ENCODE measurements at regions not wholly inside any gene's neighbourhood (a gene's known extent, or its start where the extent isn't known, plus 50 kb on each side); places are given as distances from the start of the nearest gene placed in this dataset.
A peak's percentile ranks its signal among the peaks of the same experiment; 100 is the strongest.

DNA sequence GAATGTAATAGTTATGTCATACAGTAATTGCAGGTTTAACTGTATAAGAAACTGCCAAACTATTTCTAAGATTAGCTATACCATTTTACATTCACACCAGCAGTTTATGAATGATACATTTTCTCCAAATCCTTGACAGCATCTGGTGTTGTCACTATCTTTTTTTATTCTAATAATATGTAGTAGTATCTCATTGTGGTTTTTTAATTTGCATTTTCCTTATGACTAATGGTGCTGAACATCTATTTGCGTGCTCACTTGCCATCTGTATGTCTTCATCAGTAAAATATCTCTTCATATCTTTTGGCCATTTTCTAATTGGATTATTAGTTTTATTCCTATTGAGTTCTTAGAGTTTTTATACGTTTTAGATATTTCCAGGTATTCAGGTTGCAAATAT lies 994.0 kb upstream of the SEMA6D start:
- Histone ChIP-seq H3K79me2 (ENCODE audit: low read length) (no peaks in the 10 kb centered on the region), H3K9ac (ENCODE audit: low read length) (no peak overlapping the region), H4K20me1 (ENCODE audit: insufficient read depth, low read length) (no peaks in the 10 kb centered on the region), H3K9me2 (replicated peaks; ENCODE audit: insufficient read depth, low read length) (no peaks in the 10 kb centered on the region), H3K27ac (ENCODE audit: low read length) (no peak overlapping the region), H3K4me3 (ENCODE audit: low read length) (no peak overlapping the region), H2AFZ (ENCODE audit: low read length) (no peak overlapping the region), H3F3A (ENCODE audit: insufficient read depth, low read length) (no peaks in the 10 kb centered on the region), H3K27me3 (replicated peaks; ENCODE audit: insufficient read depth, low read length) (no peaks in the 10 kb centered on the region), H3K4me1 (ENCODE audit: low read length) (peaks cover 14% of the 10 kb centered on the region), H3K9me3 (replicated peaks; ENCODE audit: insufficient read depth, low read length) (0 out of 2 replicates have a peak, but pooled peaks cover 2% of the 10 kb centered on the region), H3K4me2 (ENCODE audit: low read depth, low read length) (no peak overlapping the region), H3K36me3 (replicated peaks; ENCODE audit: insufficient read depth, low read length) (no peaks in the 10 kb centered on the region)
- TF ChIP-seq, protein P1, sequence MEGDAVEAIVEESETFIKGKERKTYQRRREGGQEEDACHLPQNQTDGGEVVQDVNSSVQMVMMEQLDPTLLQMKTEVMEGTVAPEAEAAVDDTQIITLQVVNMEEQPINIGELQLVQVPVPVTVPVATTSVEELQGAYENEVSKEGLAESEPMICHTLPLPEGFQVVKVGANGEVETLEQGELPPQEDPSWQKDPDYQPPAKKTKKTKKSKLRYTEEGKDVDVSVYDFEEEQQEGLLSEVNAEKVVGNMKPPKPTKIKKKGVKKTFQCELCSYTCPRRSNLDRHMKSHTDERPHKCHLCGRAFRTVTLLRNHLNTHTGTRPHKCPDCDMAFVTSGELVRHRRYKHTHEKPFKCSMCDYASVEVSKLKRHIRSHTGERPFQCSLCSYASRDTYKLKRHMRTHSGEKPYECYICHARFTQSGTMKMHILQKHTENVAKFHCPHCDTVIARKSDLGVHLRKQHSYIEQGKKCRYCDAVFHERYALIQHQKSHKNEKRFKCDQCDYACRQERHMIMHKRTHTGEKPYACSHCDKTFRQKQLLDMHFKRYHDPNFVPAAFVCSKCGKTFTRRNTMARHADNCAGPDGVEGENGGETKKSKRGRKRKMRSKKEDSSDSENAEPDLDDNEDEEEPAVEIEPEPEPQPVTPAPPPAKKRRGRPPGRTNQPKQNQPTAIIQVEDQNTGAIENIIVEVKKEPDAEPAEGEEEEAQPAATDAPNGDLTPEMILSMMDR (IDR thresholded peaks at IDR 0.05; ENCODE audit: low read length) = no peak
- no peak for DNase-seq

DNA sequence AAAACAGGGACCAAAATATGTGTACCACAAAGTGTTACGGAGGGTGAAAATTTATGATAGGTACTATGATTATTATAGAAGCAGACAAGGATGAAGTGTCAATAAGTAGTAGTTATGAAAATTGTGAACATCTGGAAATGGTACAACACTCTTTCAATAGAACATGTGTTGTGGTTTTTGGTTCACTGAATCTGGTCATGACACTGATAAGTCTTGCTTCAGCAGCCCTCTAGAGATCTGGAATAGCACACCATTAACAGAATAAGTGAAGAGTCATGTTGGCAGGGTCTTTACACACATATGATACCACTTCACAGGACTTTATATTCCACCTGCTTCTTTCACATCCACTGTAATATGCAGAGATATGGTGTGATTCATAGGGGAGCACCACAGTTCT lies 985.2 kb upstream of the SEMA6D start:
- H2AFZ ChIP-seq (ENCODE audit: low read length) = no peak overlapping the region
- TF ChIP-seq EZH2 (optimal IDR thresholded peaks at IDR 0.05; ENCODE audit: low read depth, low read length) (no peak), EZH2phosphoT487 (IDR thresholded peaks at IDR 0.05; ENCODE audit: low read length) (no peak)
- TF ChIP-seq, protein P1 (IDR thresholded peaks at IDR 0.05; ENCODE audit: low read length) = no peak

DNA sequence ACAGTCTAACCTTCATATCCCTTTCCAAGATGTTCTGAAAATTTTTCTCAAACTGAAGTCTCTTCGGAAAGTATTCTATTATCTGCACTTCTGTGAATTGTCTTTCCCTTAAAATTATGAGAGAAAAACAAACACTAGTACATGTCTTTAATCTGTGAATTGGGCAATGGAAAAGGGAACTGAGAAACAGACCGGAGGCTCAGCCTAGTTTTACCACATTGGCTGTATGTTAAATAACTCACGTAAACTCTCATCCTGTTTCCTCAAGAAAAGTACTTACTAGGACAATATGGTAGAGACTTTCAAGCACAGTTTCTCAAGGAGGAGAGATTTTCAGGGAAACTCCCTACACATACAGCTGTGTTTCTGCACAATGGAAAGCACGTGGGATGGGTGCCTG lies 982.2 kb upstream of the SEMA6D start:
- H3K9ac ChIP-seq (ENCODE audit: low read length) = peak overlapping the region; percentile 26; the same call in 1 of the 2 replicates
- no peak for TF ChIP-seq EZH2 (optimal IDR thresholded peaks at IDR 0.05; ENCODE audit: low read depth, low read length)
- TF ChIP-seq, protein P1 (IDR thresholded peaks at IDR 0.05; ENCODE audit: low read length) = no peak
- no peak for TF ChIP-seq EZH2phosphoT487 (IDR thresholded peaks at IDR 0.05; ENCODE audit: low read length)
- H3K36me3 ChIP-seq (replicated peaks; ENCODE audit: insufficient read depth, low read length) = no peaks in the 10 kb centered on the region
- H3K9me3 ChIP-seq (replicated peaks; ENCODE audit: insufficient read depth, low read length) = no peaks in the 10 kb centered on the region
- no peaks in the 10 kb centered on the region for H3K9me2 ChIP-seq (replicated peaks; ENCODE audit: insufficient read depth, low read length)
- no peaks in the 10 kb centered on the region for H3K79me2 ChIP-seq (ENCODE audit: low read length)
- peak overlapping the region; percentile 69 for H3K27ac ChIP-seq (ENCODE audit: low read length)
- H3K4me3 ChIP-seq (ENCODE audit: low read length) = no peak overlapping the region
- no peaks in the 10 kb centered on the region for H3K27me3 ChIP-seq (replicated peaks; ENCODE audit: insufficient read depth, low read length)
- peak overlapping the region; percentile 33 for H3K4me2 ChIP-seq (ENCODE audit: low read depth, low read length)
- H4K20me1 ChIP-seq (ENCODE audit: insufficient read depth, low read length) = no peaks in the 10 kb centered on the region
- peak; percentile 50 for DNase-seq
- peaks cover 30% of the 10 kb centered on the region for H3K4me1 ChIP-seq (ENCODE audit: low read length)
- peaks cover 15% of the 10 kb centered on the region; the same call in 1 of the 2 replicates for H3F3A ChIP-seq (ENCODE audit: insufficient read depth, low read length)
- H2AFZ ChIP-seq (ENCODE audit: low read length) = peak overlapping the region; percentile 23; the same call in 1 of the 2 replicates

More for the DNA sequence above, 985.2 kb upstream of the SEMA6D start:
- Histone ChIP-seq H4K20me1 (ENCODE audit: insufficient read depth, low read length) (no peaks in the 10 kb centered on the region), H3K9ac (ENCODE audit: low read length) (no peak overlapping the region), H3K4me3 (ENCODE audit: low read length) (no peak overlapping the region), H3K9me2 (replicated peaks; ENCODE audit: insufficient read depth, low read length) (no peaks in the 10 kb centered on the region), H3K79me2 (ENCODE audit: low read length) (no peaks in the 10 kb centered on the region), H3K36me3 (replicated peaks; ENCODE audit: insufficient read depth, low read length) (no peaks in the 10 kb centered on the region), H3K27me3 (replicated peaks; ENCODE audit: insufficient read depth, low read length) (no peaks in the 10 kb centered on the region), H3F3A (ENCODE audit: insufficient read depth, low read length) (peaks cover 15% of the 10 kb centered on the region; the same call in 1 of the 2 replicates), H3K27ac (ENCODE audit: low read length) (no peak overlapping the region), H3K9me3 (replicated peaks; ENCODE audit: insufficient read depth, low read length) (0 out of 2 replicates have a peak, but pooled peaks cover 2% of the 10 kb centered on the region), H3K4me1 (ENCODE audit: low read length) (peaks cover 30% of the 10 kb centered on the region), H3K4me2 (ENCODE audit: low read depth, low read length) (no peak overlapping the region)
- DNase-seq = peak; percentile 18

All from MM.1S (cell line).